ENCODE measurements at regions not wholly inside any gene's neighbourhood (a gene's known extent, or its start where the extent isn't known, plus 50 kb on each side); places are given as distances from the start of the nearest gene placed in this dataset.

DNA sequence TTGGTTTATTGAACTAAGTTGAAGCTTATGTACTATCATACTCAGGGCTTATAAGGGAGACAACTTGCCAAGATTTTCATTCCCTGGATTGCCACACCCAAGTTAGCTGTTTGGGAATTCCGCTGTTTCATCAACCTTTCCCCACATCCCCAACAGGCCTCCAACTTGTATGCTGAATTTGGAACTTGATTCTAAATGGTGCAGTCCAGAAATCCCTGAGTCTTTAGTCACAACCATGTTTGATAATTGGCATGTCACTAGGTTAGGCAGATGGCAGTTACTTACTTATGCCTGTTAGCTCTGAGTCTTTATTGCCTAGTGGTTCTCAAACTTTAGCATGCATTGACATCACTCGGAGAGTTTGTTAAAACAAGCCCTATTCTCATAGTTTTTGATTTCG, 135.4 kb upstream of the PRPS1L1 start:
- peak in 1 of 2 donors; percentile 12 for DNase-seq (ENCODE audit: low read depth in 2 of 2)
- TF ChIP-seq, protein P1, sequence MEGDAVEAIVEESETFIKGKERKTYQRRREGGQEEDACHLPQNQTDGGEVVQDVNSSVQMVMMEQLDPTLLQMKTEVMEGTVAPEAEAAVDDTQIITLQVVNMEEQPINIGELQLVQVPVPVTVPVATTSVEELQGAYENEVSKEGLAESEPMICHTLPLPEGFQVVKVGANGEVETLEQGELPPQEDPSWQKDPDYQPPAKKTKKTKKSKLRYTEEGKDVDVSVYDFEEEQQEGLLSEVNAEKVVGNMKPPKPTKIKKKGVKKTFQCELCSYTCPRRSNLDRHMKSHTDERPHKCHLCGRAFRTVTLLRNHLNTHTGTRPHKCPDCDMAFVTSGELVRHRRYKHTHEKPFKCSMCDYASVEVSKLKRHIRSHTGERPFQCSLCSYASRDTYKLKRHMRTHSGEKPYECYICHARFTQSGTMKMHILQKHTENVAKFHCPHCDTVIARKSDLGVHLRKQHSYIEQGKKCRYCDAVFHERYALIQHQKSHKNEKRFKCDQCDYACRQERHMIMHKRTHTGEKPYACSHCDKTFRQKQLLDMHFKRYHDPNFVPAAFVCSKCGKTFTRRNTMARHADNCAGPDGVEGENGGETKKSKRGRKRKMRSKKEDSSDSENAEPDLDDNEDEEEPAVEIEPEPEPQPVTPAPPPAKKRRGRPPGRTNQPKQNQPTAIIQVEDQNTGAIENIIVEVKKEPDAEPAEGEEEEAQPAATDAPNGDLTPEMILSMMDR (IDR thresholded peaks at IDR 0.05; ENCODE audit: low read depth, low read length), result no peak

DNA sequence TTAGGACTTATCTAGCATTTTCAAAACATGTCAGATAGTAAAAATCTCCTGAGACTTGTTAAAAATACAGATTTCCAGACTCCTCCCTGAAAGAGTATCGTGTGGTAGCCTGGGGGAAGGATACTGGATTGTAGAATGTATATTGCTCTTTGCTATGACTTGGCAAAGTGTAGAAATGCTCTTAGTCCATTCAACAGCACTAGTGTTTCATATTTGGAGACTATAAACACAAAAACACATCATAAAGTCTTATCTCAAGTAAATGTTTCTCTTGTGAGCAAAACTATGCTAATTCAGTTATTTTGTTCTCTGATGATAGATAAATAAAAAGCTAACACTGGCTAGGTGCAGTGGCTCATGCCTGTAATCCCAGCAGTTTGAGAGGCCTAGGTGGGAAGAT, 137.5 kb upstream of the PRPS1L1 start:
- H3K4me3 ChIP-seq (replicated peaks in 1 of 2; ENCODE audit: low read depth in 2 of 2, low read length in 2 of 2), result no peak overlapping the region
- TF ChIP-seq, protein P1 (IDR thresholded peaks at IDR 0.05; ENCODE audit: low read depth, low read length), result no peak
- peak in 1 of 2 donors; percentile 52 for DNase-seq (ENCODE audit: low read depth in 2 of 2)

More for the DNA sequence above, 135.4 kb upstream of the PRPS1L1 start:
- H3K4me3 ChIP-seq (replicated peaks in 1 of 2; ENCODE audit: low read depth in 2 of 2, low read length in 2 of 2), result no peak overlapping the region

DNA sequence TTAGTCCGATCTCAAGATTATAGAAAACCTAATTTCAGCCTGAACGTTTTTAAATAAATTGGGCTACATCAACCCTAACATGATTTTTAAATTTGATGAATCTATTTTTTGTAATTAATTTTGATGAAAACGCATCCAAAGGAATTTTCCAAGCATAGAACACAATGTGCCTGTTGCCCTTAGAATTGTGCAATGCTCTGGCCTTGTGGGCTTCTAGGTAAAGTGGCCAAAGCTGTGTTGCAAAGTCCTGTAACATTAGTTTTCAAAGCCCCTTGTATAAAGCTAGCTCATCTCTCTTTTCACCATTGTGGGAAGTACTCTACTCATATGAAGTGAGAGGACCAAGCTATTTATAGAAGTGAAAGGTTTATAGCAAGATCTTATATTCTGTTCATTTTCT, 138.4 kb upstream of the PRPS1L1 start:
- DNase-seq (ENCODE audit: low read depth in 2 of 2), result no peak
- H3K4me3 ChIP-seq (replicated peaks in 1 of 2; ENCODE audit: low read depth in 2 of 2, low read length in 2 of 2), result no peak overlapping the region
- TF ChIP-seq, protein P1 (IDR thresholded peaks at IDR 0.05; ENCODE audit: low read depth, low read length), result no peak

DNA sequence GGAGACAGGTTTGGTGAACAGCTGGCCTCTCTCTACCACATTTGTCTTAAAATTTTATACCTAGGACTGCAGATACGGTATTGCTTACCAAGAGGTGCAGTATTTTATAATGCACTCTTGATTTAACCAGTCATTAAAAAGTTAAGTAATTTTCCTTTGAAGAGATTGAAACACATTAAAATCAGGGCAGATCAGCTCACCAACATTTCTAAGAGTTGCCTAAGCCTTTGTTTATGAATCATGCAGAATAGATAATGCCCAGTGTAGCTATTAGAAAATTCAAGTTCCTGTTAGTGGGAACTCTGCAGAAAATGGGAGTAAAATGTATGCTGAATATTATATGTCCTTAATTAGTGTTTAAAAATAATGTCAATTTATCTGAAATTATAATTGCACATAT, 140.2 kb upstream of the PRPS1L1 start:
- no peak for DNase-seq (ENCODE audit: low read depth in 2 of 2)
- no peak overlapping the region for H3K4me3 ChIP-seq (replicated peaks in 1 of 2; ENCODE audit: low read depth in 2 of 2, low read length in 2 of 2)
- TF ChIP-seq, protein P1 (IDR thresholded peaks at IDR 0.05; ENCODE audit: low read depth, low read length), result no peak

DNA sequence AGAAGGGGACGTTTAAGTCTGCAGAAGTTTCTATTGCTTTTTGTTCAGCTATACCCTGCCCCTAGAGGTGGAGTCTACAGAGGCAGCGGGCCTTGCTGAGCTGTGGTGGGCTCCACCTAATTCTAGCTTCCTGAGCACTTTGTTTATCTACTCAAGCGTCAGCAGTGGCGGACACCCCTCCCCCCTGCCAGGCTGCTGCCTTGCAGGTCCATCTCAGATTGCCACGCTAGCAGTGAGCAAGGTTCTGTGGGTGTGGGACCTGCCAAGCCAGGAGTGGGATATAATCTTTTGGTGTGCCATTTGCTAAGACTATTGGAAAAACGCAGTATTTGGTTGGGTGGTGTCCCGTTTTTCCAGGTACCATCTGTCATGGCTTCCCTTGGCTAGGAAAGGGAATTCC, 147.3 kb upstream of the PRPS1L1 start:
- TF ChIP-seq, protein P1 (IDR thresholded peaks at IDR 0.05; ENCODE audit: low read depth, low read length), result no peak
- DNase-seq (ENCODE audit: low read depth in 2 of 2), result no peak
- no peak overlapping the region for H3K4me3 ChIP-seq (replicated peaks in 1 of 2; ENCODE audit: low read depth in 2 of 2, low read length in 2 of 2)

DNA sequence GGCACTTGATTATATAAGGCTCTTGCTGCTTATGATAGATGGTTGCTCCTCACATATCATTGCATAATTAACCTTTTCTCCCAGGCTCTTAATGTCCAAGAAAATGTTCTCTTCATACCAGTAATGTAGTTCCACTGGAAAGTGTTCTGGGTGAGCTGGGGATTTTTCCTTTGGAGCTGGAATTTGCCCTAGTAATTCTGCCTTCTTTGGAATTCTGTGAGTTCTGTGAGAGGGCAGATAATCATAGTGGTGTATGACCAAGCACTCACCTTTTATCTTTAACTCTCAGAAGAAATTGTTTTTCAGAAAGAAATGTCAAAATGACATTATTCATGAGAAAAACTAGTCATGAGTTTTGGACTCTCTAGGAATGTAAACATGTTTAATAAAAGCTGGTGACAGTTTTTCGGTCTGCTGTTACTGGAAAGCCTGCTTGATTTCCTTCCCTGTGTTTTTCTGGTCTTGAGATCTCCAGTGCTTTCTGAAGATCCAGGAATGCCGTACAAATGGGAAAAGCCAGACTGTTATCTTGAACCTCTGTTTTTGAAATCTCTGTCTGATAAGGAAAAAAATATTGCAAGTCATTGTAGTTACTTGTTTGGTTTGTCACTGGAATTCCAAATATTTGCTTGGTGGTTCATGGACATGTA, 148.3 kb upstream of the PRPS1L1 start:
- no peak overlapping the region for H3K4me3 ChIP-seq (replicated peaks in 1 of 2; ENCODE audit: low read depth in 2 of 2, low read length in 2 of 2)
- TF ChIP-seq, protein P1 (IDR thresholded peaks at IDR 0.05; ENCODE audit: low read depth, low read length), result no peak
- peak; percentile 8 to 37 for DNase-seq (ENCODE audit: low read depth in 2 of 2)

All from cardiac fibroblast (primary cell).